HCT116 (cell line): ENCODE measurements at regions not wholly inside any gene's neighbourhood (a gene's known extent, or its start where the extent isn't known, plus 50 kb on each side); places are given as distances from the start of the nearest gene placed in this dataset.

ENCODE experiments used
- ATAC-seq: fragments of 200-7000 bp; cut with Tn5 transposase; 2 replicates; pipeline ENCODE4 v1.9.1; 2020; ENCODE audit warnings: mild to moderate bottlenecking, moderate library complexity
- BruUV-seq: library from RNA; stranded (reverse); fragments of 400-500 nt; replicated peaks from 2 replicates; lab custom pipeline; 2021; lab: Mats Ljungman, UMichigan
- CTCF ChIA-PET: fragments of 300-600 bp; sonication (Branson Sonifier 250); formaldehyde crosslinking; loops from one replicate; lab custom pipeline; 2021; ENCODE audit warnings: antibody characterized with exemption; lab: Charles Lee
- POLR2A ChIA-PET: fragments of 300-600, 350-600 bp; sonication (Branson Sonifier 250); formaldehyde crosslinking; loops from one replicate; lab custom pipeline; 2021; ENCODE audit warnings: antibody characterized with exemption; lab: Charles Lee
- RAD21 ChIA-PET, 2 experiments: fragments of 300-600 bp; sonication (Branson Sonifier 250); formaldehyde crosslinking; loops; one replicate each; lab custom pipeline; 2023; ENCODE audit warnings: low total read pairs in 2 of 2; ENCODE audit not compliant: uncharacterized antibody in 2 of 2, unreplicated experiment in 2 of 2, low non-redundant PET in 1 of 2; lab: Charles Lee
- DNase-seq: peaks from one replicate; pipeline ENCODE4 v3.0.0-alpha.2; 2010; ENCODE audit warnings: low read depth, low spot score
- H2AFZ ChIP-seq: fragments of 200-600 bp; shearing (Covaris generic), sonication (generic); 2 replicates; pipeline ENCODE4 v1.6.1; 2017; ENCODE audit warnings: low read depth, mixed run types, mixed read lengths, antibody characterized with exemption, low read length; ENCODE audit not compliant: poor library complexity, severe bottlenecking
- H3K27ac ChIP-seq: 2 replicates; pipeline ENCODE4 v1.5.1; 2012; ENCODE audit warnings: low read depth, low read length
- H3K27me3 ChIP-seq: fragments of 200-600 bp; sonication (generic); 2 replicates; pipeline ENCODE4 v1.6.1; 2016; ENCODE audit warnings: mixed run types, low read length, mixed read lengths; ENCODE audit not compliant: insufficient read depth
- H3K36me3 ChIP-seq, 2 experiments: fragments of 200-500 bp in 1 of 2; fragments of 200-600 bp in 1 of 2; sonication (Bioruptor generic) in 1 of 2; sonication (generic) in 1 of 2; 2 replicates each; pipeline versions ENCODE4 v1.5.1 to v1.6.1; 2014 to 2016; ENCODE audit warnings: low read length in 2 of 2, inconsistent platforms in 1 of 2, mixed read lengths in 1 of 2, mixed run types in 1 of 2; ENCODE audit not compliant: insufficient read depth in 2 of 2, control insufficient read depth in 1 of 2
- H3K4me1 ChIP-seq, 2 experiments: fragments of 200-600 bp in 1 of 2; sonication (generic) in 1 of 2; 2 replicates each; pipeline versions ENCODE4 v1.5.1 to v1.6.1; 2012 to 2017; ENCODE audit warnings: low read length in 2 of 2, inconsistent platforms in 1 of 2, mild to moderate bottlenecking in 1 of 2, mixed read lengths in 1 of 2, mixed run types in 1 of 2, moderate library complexity in 1 of 2; ENCODE audit not compliant: insufficient read depth in 2 of 2, control insufficient read depth in 1 of 2
- H3K4me2 ChIP-seq: fragments of 200-600 bp; sonication (generic); 2 replicates; pipeline ENCODE4 v1.6.1; 2017; ENCODE audit warnings: mixed run types, low read length, mixed read lengths
- H3K4me3 ChIP-seq, 2 experiments: fragments of 200-600 bp in 1 of 2; sonication (generic) in 1 of 2; replicated peaks in 1 of 2; 2 replicates each; pipeline ENCODE4 v1.5.1; 2011 to 2016; ENCODE audit warnings: low read length in 2 of 2, control low read depth in 1 of 2, low read depth in 1 of 2, mild to moderate bottlenecking in 1 of 2, mixed read lengths in 1 of 2, mixed run types in 1 of 2
- H3K79me2 ChIP-seq: fragments of 200-600 bp; sonication (generic); 2 replicates; pipeline ENCODE4 v1.6.1; 2017; ENCODE audit warnings: mild to moderate bottlenecking, mixed run types, low read length, moderate library complexity, mixed read lengths; ENCODE audit not compliant: insufficient read depth
- H3K9ac ChIP-seq: fragments of 200-600 bp; sonication (generic); 2 replicates; pipeline ENCODE4 v1.6.1; 2016; ENCODE audit warnings: low read length, mixed read lengths
- H3K9me2 ChIP-seq: fragments of 200-600 bp; sonication (generic), shearing (Covaris generic); 2 replicates; pipeline ENCODE4 v1.6.1; 2017; ENCODE audit warnings: mixed run types, mild to moderate bottlenecking, moderate library complexity; ENCODE audit not compliant: insufficient read depth
- H3K9me3 ChIP-seq, 2 experiments: fragments of 200-500 bp in 1 of 2; fragments of 200-600 bp in 1 of 2; sonication (Bioruptor generic) in 1 of 2; sonication (generic) in 1 of 2; 2 replicates each; pipeline ENCODE4 v1.6.1; 2014 to 2017; ENCODE audit warnings: low read length in 2 of 2, mixed read lengths in 2 of 2, inconsistent platforms in 1 of 2, low read depth in 1 of 2, mild to moderate bottlenecking in 1 of 2, mixed run types in 1 of 2, moderate library complexity in 1 of 2; ENCODE audit not compliant: control insufficient read depth in 1 of 2, insufficient read depth in 1 of 2
- H4K20me1 ChIP-seq: fragments of 200-600 bp; sonication (generic), shearing (Covaris generic); 2 replicates; pipeline ENCODE4 v1.6.1; 2017; ENCODE audit warnings: mixed run types, mild to moderate bottlenecking, moderate library complexity; ENCODE audit not compliant: insufficient read depth
- CBX3 ChIP-seq: IDR thresholded peaks from 2 replicates; pipeline ENCODE4 v1.6.1; 2012; ENCODE audit warnings: low read depth
- CEBPB ChIP-seq: IDR thresholded peaks from 2 replicates; pipeline ENCODE4 v1.6.1; 2012; ENCODE audit warnings: low read depth
- EGR1 ChIP-seq: IDR thresholded peaks from 2 replicates; pipeline ENCODE4 v1.6.1; 2012; ENCODE audit warnings: low read depth
- ELF1 ChIP-seq: IDR thresholded peaks from 2 replicates; pipeline ENCODE4 v1.6.1; 2012; ENCODE audit warnings: low read depth, borderline replicate concordance
- EZH2 ChIP-seq: fragments of 200-600 bp; sonication (generic); IDR thresholded peaks from 2 replicates; pipeline ENCODE4 v1.6.1; 2017; ENCODE audit warnings: antibody characterized with exemption, mixed run types
- FOSL1 ChIP-seq: IDR thresholded peaks from 2 replicates; pipeline ENCODE4 v1.6.1; 2012; ENCODE audit warnings: low read depth
- JUND ChIP-seq: IDR thresholded peaks from 2 replicates; pipeline ENCODE4 v1.6.1; 2012
- POLR2A ChIP-seq: IDR thresholded peaks from 2 replicates; pipeline ENCODE4 v1.7.0; 2011; ENCODE audit warnings: borderline replicate concordance; ENCODE audit not compliant: insufficient read depth, insufficient read length; ENCODE audit errors: extremely low read depth
- RAD21 ChIP-seq: IDR thresholded peaks from 2 replicates; pipeline ENCODE4 v1.6.1; 2012; ENCODE audit warnings: low read depth, mild to moderate bottlenecking
- REST ChIP-seq: IDR thresholded peaks from 2 replicates; pipeline ENCODE4 v1.6.1; 2012; ENCODE audit warnings: low read depth
- SIN3A ChIP-seq: IDR thresholded peaks from 2 replicates; pipeline ENCODE4 v1.6.1; 2012; ENCODE audit warnings: low read depth
- SRF ChIP-seq: IDR thresholded peaks from 2 replicates; pipeline ENCODE4 v1.6.1; 2012; ENCODE audit warnings: low read depth
- TCF7L2 ChIP-seq: IDR thresholded peaks from 2 replicates; pipeline ENCODE4 v1.7.0; 2011; ENCODE audit warnings: borderline replicate concordance, inconsistent platforms; ENCODE audit not compliant: insufficient read depth, insufficient read length; ENCODE audit errors: extremely low read depth
- YY1 ChIP-seq: IDR thresholded peaks from 2 replicates; pipeline ENCODE4 v1.6.1; 2011; ENCODE audit warnings: low read length, low read depth, moderate library complexity, mild to moderate bottlenecking; ENCODE audit not compliant: insufficient replicate concordance; ENCODE audit errors: extremely low read depth
- ZFX ChIP-seq: fragments of 450-650 bp; IDR thresholded peaks from 2 replicates; pipeline ENCODE4 v1.6.1; 2017
- ZNF274 ChIP-seq: fragments of 200-500 bp; sonication (Bioruptor generic); IDR thresholded peaks from 2 replicates; pipeline ENCODE4 v1.6.1; 2014; ENCODE audit warnings: mild to moderate bottlenecking, low read depth, low read length, inconsistent platforms
- intact Hi-C: fragments of 100-400 bp; cut with micrococcal nuclease; formaldehyde crosslinking; loops from 2 replicates; pipeline ENCODE4 v1.10.0; 2022
- TF ChIP-seq, protein P1 (sequence below): IDR thresholded peaks from 2 replicates; pipeline ENCODE4 v1.6.1; 2012

GRCh38 chr6:67331304-67331703, 1303.8 kb upstream of the ADGRB3 start:
- ChIA-PET POLR2A (no interaction called here), CTCF (no interaction called here), RAD21 (no interaction called here)
- H3K4me3 ChIP-seq: no peak overlapping the region
- H3K9me2 ChIP-seq: no peaks in the 10 kb centered on the region
- no peaks in the 10 kb centered on the region for H3K4me1 ChIP-seq
- peaks cover 5 to 16% of the 10 kb centered on the region in 2 experiments; a peak in 3 of 4 replicates for H3K9me3 ChIP-seq
- no peak overlapping the region for H3K4me2 ChIP-seq
- DNase-seq (no peak), ATAC-seq (no peak)
- no peaks in the 10 kb centered on the region for H3K27me3 ChIP-seq
- no TSS peak for BruUV-seq
- H3K9ac ChIP-seq: no peak overlapping the region
- intact Hi-C loops: no loop called here
- H3K79me2 ChIP-seq: no peaks in the 10 kb centered on the region
- H4K20me1 ChIP-seq: no peaks in the 10 kb centered on the region
- TF ChIP-seq SIN3A (no peak), EZH2 (no peak), CEBPB (no peak), ZFX (no peak), POLR2A (no peak), YY1 (no peak), FOSL1 (no peak), EGR1 (no peak), RAD21 (no peak), TCF7L2 (no peak), ELF1 (no peak), SRF (no peak)
- no peaks in the 10 kb centered on the region for H3K36me3 ChIP-seq
- no peak overlapping the region for H2AFZ ChIP-seq
- H3K27ac ChIP-seq: no peak overlapping the region

DNA sequence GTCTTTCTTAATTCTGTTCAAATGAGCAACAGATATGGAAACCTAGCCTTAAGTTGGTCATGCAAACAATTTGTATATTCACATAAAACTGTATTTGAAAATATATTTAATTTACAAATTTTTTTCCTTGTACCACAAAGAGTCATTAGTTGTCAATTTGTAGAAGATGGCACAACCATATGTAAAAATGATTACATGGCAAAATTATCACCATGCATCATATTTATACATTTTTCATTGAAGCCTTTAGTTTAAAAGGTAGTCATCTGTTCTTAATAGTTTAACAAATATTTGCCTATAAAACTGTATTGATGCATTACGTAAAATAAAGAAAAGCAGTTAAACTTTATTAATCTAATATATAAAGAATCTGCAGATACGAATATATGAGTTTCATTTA, 1306.8 kb upstream of the ADGRB3 start:
- no peak for TF ChIP-seq ZFX
- TF ChIP-seq, protein P1, sequence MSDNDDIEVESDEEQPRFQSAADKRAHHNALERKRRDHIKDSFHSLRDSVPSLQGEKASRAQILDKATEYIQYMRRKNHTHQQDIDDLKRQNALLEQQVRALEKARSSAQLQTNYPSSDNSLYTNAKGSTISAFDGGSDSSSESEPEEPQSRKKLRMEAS: no peak
- TF ChIP-seq JUND: no peak
- TF ChIP-seq REST: no peak
- TF ChIP-seq TCF7L2: no peak
- TF ChIP-seq CEBPB: no peak
- no peak for TF ChIP-seq ELF1
- no peak for TF ChIP-seq CBX3
- TF ChIP-seq ZNF274: no peak
- no peak for TF ChIP-seq POLR2A
- no peak for TF ChIP-seq SRF
- TF ChIP-seq YY1: no peak
- TF ChIP-seq RAD21: no peak
- TF ChIP-seq FOSL1: no peak
- RAD21 ChIA-PET: no interaction called here
- POLR2A ChIA-PET: no interaction called here
- no peak overlapping the region for H3K4me2 ChIP-seq
- no peaks in the 10 kb centered on the region for H3K4me1 ChIP-seq
- no peak for DNase-seq
- H4K20me1 ChIP-seq: no peaks in the 10 kb centered on the region
- H3K36me3 ChIP-seq: no peaks in the 10 kb centered on the region
- H3K27ac ChIP-seq: no peak overlapping the region
- no TSS peak for BruUV-seq
- no peaks in the 10 kb centered on the region for H3K79me2 ChIP-seq
- no peak overlapping the region for H3K4me3 ChIP-seq
- ATAC-seq: no peak
- CTCF ChIA-PET: no interaction called here
- peaks cover 0 to 15% of the 10 kb centered on the region in 2 experiments; a peak in 3 of 4 replicates for H3K9me3 ChIP-seq
- no peak overlapping the region for H2AFZ ChIP-seq
- intact Hi-C loops: no loop called here
- no peaks in the 10 kb centered on the region for H3K27me3 ChIP-seq
- no peak overlapping the region for H3K9ac ChIP-seq
- H3K9me2 ChIP-seq: no peaks in the 10 kb centered on the region
